B cell (primary cell): ENCODE measurements at regions not wholly inside any gene's neighbourhood (a gene's known extent, or its start where the extent isn't known, plus 50 kb on each side); places are given as distances from the start of the nearest gene placed in this dataset.

Experiments
- ATAC-seq: fragments of 200-7000 bp; cut with Tn5 transposase; one replicate; pipeline ENCODE4 v1.10.0; 2021; ENCODE audit warnings: low read depth, mild to moderate bottlenecking, moderate number of reproducible peaks, moderate library complexity
- CTCF ChIA-PET: fragments of 350-600 bp; sonication (Branson Sonifier 250); formaldehyde crosslinking; loops from one replicate; lab custom pipeline; 2021; ENCODE audit warnings: antibody characterized with exemption, inconsistent platforms; lab: Charles Lee
- POLR2A ChIA-PET: fragments of 350-600 bp; sonication (Branson Sonifier 250); formaldehyde crosslinking; loops from one replicate; lab custom pipeline; 2021; ENCODE audit warnings: antibody characterized with exemption; lab: Charles Lee
- DNase-seq: peaks from one replicate; pipeline ENCODE4 v3.0.0; 2013
- H2AFZ ChIP-seq: 2 replicates; pipeline ENCODE4 v1.6.1; 2012; ENCODE audit warnings: mild to moderate bottlenecking, low read depth, low read length; ENCODE audit not compliant: insufficient read depth, poor library complexity, severe bottlenecking
- H3K27ac ChIP-seq, 2 donors: 1 replicate in 1 of 2; 2 replicates in 1 of 2; pipeline ENCODE4 v1.5.1; 2012 to 2013; ENCODE audit warnings: low read length in 2 of 2, mild to moderate bottlenecking in 2 of 2, moderate library complexity in 1 of 2
- H3K27me3 ChIP-seq, 4 experiments: fragments of 200-600 bp in 1 of 4; sonication (generic) in 1 of 4; replicated peaks in 1 of 4; 1 replicate in 2 of 4; 2 replicates in 2 of 4; pipeline versions ENCODE4 v1.6.1 to v1.7.0; 2013 to 2016; ENCODE audit warnings: low read length in 3 of 4, mild to moderate bottlenecking in 2 of 4, mixed read lengths in 1 of 4, moderate library complexity in 1 of 4; ENCODE audit not compliant: insufficient read depth in 4 of 4, control insufficient read depth in 3 of 4; ENCODE audit errors: control extremely low read depth in 1 of 4
- H3K36me3 ChIP-seq, 2 experiments: replicated peaks in 1 of 2; 1 replicate in 1 of 2; 2 replicates in 1 of 2; pipeline versions ENCODE4 v1.6.1 to v1.7.1; 2013; ENCODE audit warnings: low read length in 1 of 2; ENCODE audit not compliant: insufficient read depth in 2 of 2, control insufficient read depth in 1 of 2; ENCODE audit errors: control extremely low read depth in 1 of 2, extremely low read depth in 1 of 2
- H3K4me1 ChIP-seq, 2 donors: fragments of 200-600 bp in 1 of 2; sonication (generic) in 1 of 2; 1 replicate in 1 of 2; 2 replicates in 1 of 2; pipeline versions ENCODE4 v1.5.1 to v1.6.1; 2013 to 2017; ENCODE audit warnings: low read length in 2 of 2; ENCODE audit not compliant: control insufficient read depth in 2 of 2, insufficient read depth in 2 of 2
- H3K4me2 ChIP-seq: replicated peaks from 2 replicates; pipeline ENCODE3; 2012; ENCODE audit warnings: mild to moderate bottlenecking, low read depth, low read length; ENCODE audit not compliant: poor library complexity, severe bottlenecking
- H3K4me3 ChIP-seq, 5 experiments: fragments of 200-600 bp in 1 of 5; sonication (generic) in 1 of 5; 1 replicate in 3 of 5; 2 replicates in 2 of 5; pipeline versions ENCODE4 v1.5.1 to v1.7.0; 2011 to 2016; ENCODE audit warnings: low read length in 4 of 5, mild to moderate bottlenecking in 4 of 5, low read depth in 2 of 5, control low read depth in 1 of 5, moderate library complexity in 1 of 5; ENCODE audit not compliant: insufficient read depth in 1 of 5; ENCODE audit errors: control extremely low read depth in 1 of 5, extremely low read depth in 1 of 5
- H3K79me2 ChIP-seq: fragments of 200-600 bp; sonication (generic); one replicate; pipeline ENCODE4 v1.6.0; 2016; ENCODE audit warnings: low read length; ENCODE audit not compliant: control insufficient read depth, insufficient read depth
- H3K9ac ChIP-seq: fragments of 200-600 bp; sonication (generic); 2 replicates; pipeline ENCODE4 v1.6.1; 2017; ENCODE audit warnings: mild to moderate bottlenecking, low read length, moderate library complexity
- H3K9me3 ChIP-seq, 3 donors: one replicate each; pipeline versions ENCODE4 v1.6.1 to v1.7.1; 2013; ENCODE audit warnings: low read length in 2 of 3; ENCODE audit not compliant: control insufficient read depth in 2 of 3, insufficient read depth in 1 of 3; ENCODE audit errors: control extremely low read depth in 1 of 3
- H4K20me1 ChIP-seq: 2 replicates; pipeline ENCODE4 v1.6.0; 2012; ENCODE audit warnings: mild to moderate bottlenecking, low read length; ENCODE audit not compliant: insufficient read depth, control insufficient read depth, poor library complexity, severe bottlenecking
- H3K27ac Mint-ChIP-seq: one replicate; pipeline ENCODE4 v1.8.0; 2021; ENCODE audit warnings: mixed read lengths
- H3K27me3 Mint-ChIP-seq: one replicate; pipeline ENCODE4 v1.8.0; 2021; ENCODE audit warnings: mixed read lengths
- H3K4me1 Mint-ChIP-seq: one replicate; pipeline ENCODE4 v1.8.0; 2021; ENCODE audit warnings: mixed read lengths
- H3K4me3 Mint-ChIP-seq: one replicate; pipeline ENCODE4 v1.8.0; 2021; ENCODE audit warnings: mixed read lengths
- H3K9me3 Mint-ChIP-seq: one replicate; pipeline ENCODE4 v1.8.0; 2022; ENCODE audit warnings: mixed read lengths; ENCODE audit not compliant: insufficient read depth
- EZH2 ChIP-seq: IDR thresholded peaks from 2 replicates; pipeline ENCODE4 v1.6.1; 2012; ENCODE audit warnings: borderline replicate concordance, low read depth, mild to moderate bottlenecking, moderate library complexity, low read length; ENCODE audit not compliant: insufficient read depth, poor library complexity, severe bottlenecking
- WGBS: methylation state at CpG from one replicate; pipeline ENCODE4 v1.1.5; 2013; ENCODE audit warnings: missing lambda C conversion rate; ENCODE audit not compliant: insufficient coverage; 5-methylcytosine and 5-hydroxymethylcytosine counted together
- intact Hi-C: fragments of 100-400 bp; cut with micrococcal nuclease; formaldehyde crosslinking; loops from one replicate; pipeline ENCODE4 v1.10.0; 2022
- TF ChIP-seq, protein P1 (sequence below): fragments of 200-600 bp; IDR thresholded peaks from one replicate; pipeline ENCODE4 v1.8.0; 2022; ENCODE audit warnings: antibody characterized with exemption, mild to moderate bottlenecking

DNA sequence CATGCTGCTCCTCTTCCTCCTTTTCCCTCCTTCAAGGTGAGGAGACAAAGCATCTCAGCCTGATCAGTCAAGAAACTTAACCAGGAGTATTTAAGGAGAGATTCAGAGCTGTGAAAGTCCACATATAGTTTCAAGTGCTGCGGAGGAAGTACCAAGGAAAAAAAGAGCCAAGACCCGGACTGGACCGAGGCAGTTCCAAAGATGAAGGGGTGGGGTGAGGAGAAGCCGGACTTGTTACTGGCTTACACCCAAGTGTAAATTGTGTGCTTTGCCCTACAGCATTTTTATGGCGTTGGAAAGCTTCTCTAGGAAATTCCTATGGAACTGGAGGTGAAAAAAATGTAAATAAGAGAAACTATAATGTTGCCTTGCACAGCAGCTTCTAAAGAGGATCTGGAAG lies 263.1 kb downstream of the GRIN2B start:
- no peaks in the 10 kb centered on the region for H4K20me1 ChIP-seq
- CTCF ChIA-PET: interaction anchor here (0.9 kb wide), 1 partner anchor 52 kb away, joined by 3 read pairs; no protein-coding TSS in a partner anchor
- no peak overlapping the region for H3K4me2 ChIP-seq
- no peaks in the 10 kb centered on the region for H3K9me3 Mint-ChIP-seq
- H3K27me3 Mint-ChIP-seq: peaks cover 29% of the 10 kb centered on the region
- DNase-seq (no peak), ATAC-seq (no peak)
- H3K27me3 ChIP-seq: no peaks in the 10 kb centered on the region
- no peaks in the 10 kb centered on the region for H3K36me3 ChIP-seq
- no peak overlapping the region for H2AFZ ChIP-seq
- TF ChIP-seq, protein P1, sequence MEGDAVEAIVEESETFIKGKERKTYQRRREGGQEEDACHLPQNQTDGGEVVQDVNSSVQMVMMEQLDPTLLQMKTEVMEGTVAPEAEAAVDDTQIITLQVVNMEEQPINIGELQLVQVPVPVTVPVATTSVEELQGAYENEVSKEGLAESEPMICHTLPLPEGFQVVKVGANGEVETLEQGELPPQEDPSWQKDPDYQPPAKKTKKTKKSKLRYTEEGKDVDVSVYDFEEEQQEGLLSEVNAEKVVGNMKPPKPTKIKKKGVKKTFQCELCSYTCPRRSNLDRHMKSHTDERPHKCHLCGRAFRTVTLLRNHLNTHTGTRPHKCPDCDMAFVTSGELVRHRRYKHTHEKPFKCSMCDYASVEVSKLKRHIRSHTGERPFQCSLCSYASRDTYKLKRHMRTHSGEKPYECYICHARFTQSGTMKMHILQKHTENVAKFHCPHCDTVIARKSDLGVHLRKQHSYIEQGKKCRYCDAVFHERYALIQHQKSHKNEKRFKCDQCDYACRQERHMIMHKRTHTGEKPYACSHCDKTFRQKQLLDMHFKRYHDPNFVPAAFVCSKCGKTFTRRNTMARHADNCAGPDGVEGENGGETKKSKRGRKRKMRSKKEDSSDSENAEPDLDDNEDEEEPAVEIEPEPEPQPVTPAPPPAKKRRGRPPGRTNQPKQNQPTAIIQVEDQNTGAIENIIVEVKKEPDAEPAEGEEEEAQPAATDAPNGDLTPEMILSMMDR: no peak
- no peak for TF ChIP-seq EZH2
- H3K4me3 Mint-ChIP-seq: no peak overlapping the region
- 79% methylated on average over 5 of the region's 5 CpGs for WGBS
- POLR2A ChIA-PET: no interaction called here
- no peak overlapping the region for H3K4me3 ChIP-seq
- intact Hi-C loops: no loop called here
- no peaks in the 10 kb centered on the region for H3K4me1 ChIP-seq
- no peak overlapping the region for H3K27ac Mint-ChIP-seq
- no peak overlapping the region for H3K27ac ChIP-seq
- H3K79me2 ChIP-seq: no peaks in the 10 kb centered on the region
- H3K9me3 ChIP-seq: no peaks in the 10 kb centered on the region
- no peak overlapping the region for H3K9ac ChIP-seq
- H3K4me1 Mint-ChIP-seq: no peaks in the 10 kb centered on the region

DNA sequence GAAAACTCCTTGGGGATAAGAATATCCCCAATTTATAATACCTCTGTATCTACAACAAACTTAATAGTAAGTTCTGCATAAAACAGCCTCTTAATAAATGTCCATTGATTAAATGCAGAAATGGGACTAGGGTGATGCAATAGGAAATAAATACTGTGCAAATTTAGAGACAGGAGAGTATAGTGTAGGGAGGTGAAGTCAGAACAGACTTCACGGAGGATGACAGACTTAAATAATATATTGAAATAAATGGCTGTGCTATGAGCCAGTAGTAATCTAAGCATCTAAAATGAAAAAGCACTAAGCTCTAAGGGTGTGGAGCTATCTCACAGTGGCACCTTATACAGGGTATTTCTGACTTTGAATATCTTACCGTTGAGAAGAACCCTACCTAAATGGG lies 265.3 kb downstream of the GRIN2B start:
- Histone ChIP-seq H3K79me2 (no peaks in the 10 kb centered on the region), H3K27ac (no peak overlapping the region), H2AFZ (no peak overlapping the region), H3K4me2 (no peak overlapping the region), H3K9ac (no peak overlapping the region), H3K36me3 (no peaks in the 10 kb centered on the region), H3K4me1 (no peaks in the 10 kb centered on the region), H3K4me3 (no peak overlapping the region), H3K27me3 (no peaks in the 10 kb centered on the region), H3K9me3 (no peaks in the 10 kb centered on the region), H4K20me1 (no peaks in the 10 kb centered on the region)
- no peak for ATAC-seq
- DNase-seq: no peak
- Mint-ChIP-seq H3K4me3 (no peak overlapping the region), H3K27me3 (peaks cover 20% of the 10 kb centered on the region), H3K4me1 (no peaks in the 10 kb centered on the region), H3K27ac (no peak overlapping the region), H3K9me3 (no peaks in the 10 kb centered on the region)
- WGBS: no CpG with 5 or more reads among the region's 2 CpGs
- no peak for TF ChIP-seq EZH2
- TF ChIP-seq, protein P1: no peak
- intact Hi-C loops: no loop called here
- ChIA-PET POLR2A (no interaction called here), CTCF (no interaction called here)
